Mesenchymal stem cell (in vitro differentiated cells and primary cell): ENCODE measurements at regions not wholly inside any gene's neighbourhood (a gene's known extent, or its start where the extent isn't known, plus 50 kb on each side); places are given as distances from the start of the nearest gene placed in this dataset.
A peak's percentile ranks its signal among the peaks of the same experiment; 100 is the strongest.
"Not testable (repeated sequence)": the region's sequence is repeated elsewhere in the genome, so short reads cannot be mapped to it uniquely, and the experiment has no call there.

Source experiments
- DNase-seq: peaks from one replicate; pipeline ENCODE4 v3.0.0-alpha.2; 2013
- H2AFZ ChIP-seq: one replicate; pipeline ENCODE4 v1.6.1; 2013; ENCODE audit warnings: low read depth, mild to moderate bottlenecking, control low read depth, inconsistent platforms, low read length, moderate library complexity
- H2AK5ac ChIP-seq: 2 replicates; pipeline ENCODE4 v1.6.1; 2013; ENCODE audit warnings: low read length, moderate library complexity, mild to moderate bottlenecking, inconsistent platforms; ENCODE audit not compliant: severe bottlenecking
- H2BK120ac ChIP-seq: one replicate; pipeline ENCODE4 v1.6.1; 2013; ENCODE audit warnings: low read depth, mild to moderate bottlenecking, inconsistent platforms, low read length, moderate library complexity
- H2BK12ac ChIP-seq, 2 experiments: one replicate each; pipeline ENCODE4 v1.6.1; 2013; ENCODE audit warnings: inconsistent platforms in 2 of 2, low read length in 2 of 2, mild to moderate bottlenecking in 2 of 2, moderate library complexity in 2 of 2, control low read depth in 1 of 2
- H2BK15ac ChIP-seq: one replicate; pipeline ENCODE4 v1.6.1; 2013; ENCODE audit warnings: mild to moderate bottlenecking, low read depth, inconsistent platforms; ENCODE audit not compliant: poor library complexity, severe bottlenecking
- H2BK5ac ChIP-seq: 2 replicates; pipeline ENCODE4 v1.6.1; 2013; ENCODE audit warnings: low read depth, mild to moderate bottlenecking, low read length, control low read depth, inconsistent platforms; ENCODE audit not compliant: poor library complexity, severe bottlenecking
- H3K14ac ChIP-seq, 2 experiments: one replicate each; pipeline ENCODE4 v1.6.1; 2013; ENCODE audit warnings: inconsistent platforms in 2 of 2, low read length in 2 of 2, control low read depth in 1 of 2, mild to moderate bottlenecking in 1 of 2, moderate library complexity in 1 of 2
- H3K18ac ChIP-seq, 2 experiments: one replicate each; pipeline ENCODE4 v1.6.1; 2013; ENCODE audit warnings: inconsistent platforms in 2 of 2, low read length in 2 of 2, control low read depth in 1 of 2, low read depth in 1 of 2, mild to moderate bottlenecking in 1 of 2
- H3K23ac ChIP-seq, 2 experiments: one replicate each; pipeline ENCODE4 v1.6.1; 2013; ENCODE audit warnings: inconsistent platforms in 2 of 2, low read length in 2 of 2, mild to moderate bottlenecking in 2 of 2, moderate library complexity in 2 of 2, control low read depth in 1 of 2
- H3K27ac ChIP-seq: 2 replicates; pipeline ENCODE4 v1.5.1; 2013; ENCODE audit warnings: mild to moderate bottlenecking, moderate library complexity, low read length, control low read depth, inconsistent platforms; ENCODE audit not compliant: poor library complexity, severe bottlenecking
- H3K27me3 ChIP-seq, 2 experiments: 2 replicates each; pipeline versions ENCODE4 v1.6.1 to v1.7.0; 2013; ENCODE audit warnings: low read length in 2 of 2, mild to moderate bottlenecking in 2 of 2, moderate library complexity in 2 of 2, control low read depth in 1 of 2, inconsistent platforms in 1 of 2; ENCODE audit not compliant: control insufficient read depth in 1 of 2, insufficient read depth in 1 of 2
- H3K36me3 ChIP-seq, 2 experiments: 2 replicates each; pipeline versions ENCODE4 v1.6.1 to v1.7.0; 2013; ENCODE audit warnings: low read length in 2 of 2, control low read depth in 1 of 2, inconsistent platforms in 1 of 2, low read depth in 1 of 2, mild to moderate bottlenecking in 1 of 2; ENCODE audit not compliant: insufficient read depth in 2 of 2, control insufficient read depth in 1 of 2
- H3K4ac ChIP-seq, 2 experiments: one replicate each; pipeline ENCODE4 v1.6.1; 2013; ENCODE audit warnings: inconsistent platforms in 2 of 2, low read length in 2 of 2, mild to moderate bottlenecking in 2 of 2, moderate library complexity in 2 of 2, control low read depth in 1 of 2, low read depth in 1 of 2
- H3K4me1 ChIP-seq: 2 replicates; pipeline ENCODE4 v1.6.1; 2013; ENCODE audit warnings: low read depth, low read length, control low read depth; ENCODE audit not compliant: control insufficient read depth, insufficient read depth
- H3K4me2 ChIP-seq: 2 replicates; pipeline ENCODE4 v1.6.1; 2013; ENCODE audit warnings: low read length, mild to moderate bottlenecking, inconsistent platforms; ENCODE audit not compliant: poor library complexity, severe bottlenecking
- H3K4me3 ChIP-seq, 2 experiments: 2 replicates each; pipeline versions ENCODE4 v1.5.1 to v1.7.0; 2013; ENCODE audit warnings: low read length in 2 of 2, mild to moderate bottlenecking in 2 of 2, control low read depth in 1 of 2, low read depth in 1 of 2; ENCODE audit not compliant: insufficient read depth in 1 of 2
- H3K79me1 ChIP-seq: replicated peaks from 2 replicates; pipeline ENCODE4 v1.6.1; 2013; ENCODE audit warnings: mild to moderate bottlenecking, control low read depth, low read length, inconsistent platforms; ENCODE audit not compliant: poor library complexity, severe bottlenecking
- H3K9ac ChIP-seq: 2 replicates; pipeline ENCODE4 v1.7.0; 2013; ENCODE audit warnings: mild to moderate bottlenecking, low read length, moderate library complexity
- H3K9me3 ChIP-seq: 2 replicates; pipeline ENCODE4 v1.7.0; 2013; ENCODE audit warnings: mild to moderate bottlenecking, low read length; ENCODE audit not compliant: control insufficient read depth
- H4K8ac ChIP-seq: one replicate; pipeline ENCODE4 v1.6.1; 2013; ENCODE audit warnings: inconsistent platforms, mild to moderate bottlenecking, low read length, moderate library complexity
- H4K91ac ChIP-seq: one replicate; pipeline ENCODE4 v1.6.1; 2013; ENCODE audit warnings: mild to moderate bottlenecking, low read length, inconsistent platforms
- WGBS: methylation state at CpG from one replicate; pipeline ENCODE4 v1.1.7; 2013; ENCODE audit warnings: mixed read lengths; 5-methylcytosine and 5-hydroxymethylcytosine counted together

GRCh38 chr9:87210658-87211057 is 263.4 kb upstream of the GAS1 start:
- not testable (repeated sequence) for H3K9me3 ChIP-seq, H2BK15ac ChIP-seq, H3K18ac ChIP-seq, H4K91ac ChIP-seq, H3K23ac ChIP-seq, H3K27ac ChIP-seq, H3K9ac ChIP-seq, H2BK120ac ChIP-seq, H3K36me3 ChIP-seq, H3K4me2 ChIP-seq, H2AFZ ChIP-seq, H3K14ac ChIP-seq, H2AK5ac ChIP-seq, DNase-seq, H2BK12ac ChIP-seq, H3K27me3 ChIP-seq, H3K4me1 ChIP-seq, H3K4me3 ChIP-seq, H3K79me1 ChIP-seq, H4K8ac ChIP-seq, H3K4ac ChIP-seq, H2BK5ac ChIP-seq
- no CpG with 5 or more reads among the region's 3 CpGs for WGBS

DNA sequence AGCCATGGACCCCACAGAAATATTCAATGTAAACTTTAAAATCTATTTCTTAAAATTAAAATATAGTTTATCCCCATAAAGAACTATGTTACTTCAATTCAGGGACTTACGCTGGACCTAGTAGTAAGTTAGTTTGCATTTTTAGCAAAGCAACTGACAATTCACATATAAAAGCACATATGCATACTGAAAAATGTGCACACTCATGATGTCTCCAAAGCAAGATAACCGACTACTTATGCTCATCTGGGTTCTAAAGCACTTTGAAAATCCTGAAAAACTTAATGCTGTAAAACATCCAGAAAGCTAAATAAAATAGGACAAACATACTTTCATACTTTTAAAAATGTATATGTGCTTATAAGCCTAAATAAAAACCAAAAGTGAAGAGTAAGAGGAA is 264.4 kb upstream of the GAS1 start:
- Histone ChIP-seq H2BK12ac (no peak overlapping the region), H4K91ac (no peak overlapping the region), H3K9me3 (no peaks in the 10 kb centered on the region), H3K36me3 (no peaks in the 10 kb centered on the region), H4K8ac (no peak overlapping the region), H3K4ac (no peak overlapping the region), H3K4me1 (peaks cover 7% of the 10 kb centered on the region), H3K9ac (no peak overlapping the region), H2BK15ac (no peak overlapping the region), H3K23ac (no peak overlapping the region), H3K79me1 (no peaks in the 10 kb centered on the region), H3K18ac (no peak overlapping the region), H3K27me3 (no peaks in the 10 kb centered on the region), H2BK5ac (no peak overlapping the region), H2BK120ac (no peak overlapping the region), H3K4me3 (no peak overlapping the region), H3K27ac (no peak overlapping the region), H3K4me2 (no peak overlapping the region), H3K14ac (no peak overlapping the region), H2AFZ (no peak overlapping the region), H2AK5ac (no peak overlapping the region)
- no peak for DNase-seq
- 96% methylated on average over 2 of the region's 2 CpGs for WGBS

- Histone ChIP-seq H2BK120ac (no peak overlapping the region), H3K14ac (no peak overlapping the region), H2BK5ac (no peak overlapping the region), H2AFZ (no peak overlapping the region), H3K36me3 (no peaks in the 10 kb centered on the region), H3K4ac (no peak overlapping the region), H3K27ac (peak overlapping the region; percentile 51), H3K9ac (no peak overlapping the region), H3K4me3 (no peak overlapping the region), H4K91ac (no peak overlapping the region), H3K23ac (no peak overlapping the region), H3K18ac (no peak overlapping the region), H2AK5ac (no peak overlapping the region), H3K4me2 (peak overlapping the region; percentile 15), H3K27me3 (no peaks in the 10 kb centered on the region), H2BK12ac (no peak overlapping the region), H3K79me1 (no peaks in the 10 kb centered on the region), H3K9me3 (no peaks in the 10 kb centered on the region), H3K4me1 (peaks cover 7% of the 10 kb centered on the region), H2BK15ac (no peak overlapping the region), H4K8ac (no peak overlapping the region)
- peak; percentile 24 for DNase-seq
- 81% methylated on average over 3 of the region's 3 CpGs for WGBS
Measured at GRCh38 chr9:87212605-87213021, 265.3 kb upstream of the GAS1 start.

DNA sequence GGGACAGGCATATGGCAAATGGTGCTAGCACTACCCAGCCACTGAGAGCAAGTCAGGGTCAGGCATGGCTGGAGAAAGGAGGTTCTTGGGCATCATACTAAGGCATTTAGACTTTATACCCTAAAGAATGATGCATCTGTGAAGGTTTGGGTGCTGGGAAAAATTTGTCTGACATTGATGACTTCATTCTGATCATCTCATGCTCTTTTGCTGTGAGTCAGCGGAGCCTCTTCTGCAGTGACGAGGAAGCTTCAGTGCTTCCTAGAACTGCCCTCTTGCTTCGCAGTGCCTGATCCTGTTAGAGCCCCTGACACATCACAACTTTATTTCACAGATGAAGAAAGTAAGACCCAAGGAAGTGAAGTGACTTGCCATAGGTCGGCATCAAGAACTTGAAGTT is 266.6 kb upstream of the GAS1 start:
- Histone ChIP-seq H3K79me1 (no peaks in the 10 kb centered on the region), H2AK5ac (no peak overlapping the region), H3K36me3 (no peaks in the 10 kb centered on the region), H3K4me1 (peaks cover 7% of the 10 kb centered on the region), H3K4ac (no peak overlapping the region), H4K8ac (no peak overlapping the region), H4K91ac (no peak overlapping the region), H3K4me2 (no peak overlapping the region), H2BK12ac (no peak overlapping the region), H3K27ac (no peak overlapping the region), H2AFZ (no peak overlapping the region), H3K14ac (no peak overlapping the region), H3K4me3 (no peak overlapping the region), H2BK5ac (no peak overlapping the region), H2BK120ac (no peak overlapping the region), H2BK15ac (no peak overlapping the region), H3K9me3 (no peaks in the 10 kb centered on the region), H3K18ac (no peak overlapping the region), H3K9ac (no peak overlapping the region), H3K23ac (no peak overlapping the region), H3K27me3 (no peaks in the 10 kb centered on the region)
- 78% methylated on average over 3 of the region's 4 CpGs for WGBS
- DNase-seq, result peak; percentile 44
